Mesendoderm (in vitro differentiated cells): ENCODE measurements at regions not wholly inside any gene's neighbourhood (a gene's known extent, or its start where the extent isn't known, plus 50 kb on each side); places are given as distances from the start of the nearest gene placed in this dataset.

Source experiments
- DNase-seq: peaks from one replicate; pipeline ENCODE4 v3.0.0; 2013
- H2AK5ac ChIP-seq: 2 replicates; pipeline ENCODE4 v1.6.1; 2013; ENCODE audit warnings: low read length, inconsistent platforms
- H2BK120ac ChIP-seq: 2 replicates; pipeline ENCODE4 v1.6.1; 2013; ENCODE audit warnings: low read depth, mild to moderate bottlenecking, low read length, moderate library complexity, mixed read lengths
- H2BK15ac ChIP-seq: replicated peaks from 2 replicates; pipeline ENCODE4 v1.6.1; 2013; ENCODE audit warnings: low read depth, mild to moderate bottlenecking, moderate library complexity
- H2BK5ac ChIP-seq: 2 replicates; pipeline ENCODE4 v1.6.1; 2013; ENCODE audit warnings: low read length, inconsistent platforms
- H3K18ac ChIP-seq: 2 replicates; pipeline ENCODE4 v1.6.1; 2013; ENCODE audit warnings: mild to moderate bottlenecking, low read length, mixed read lengths
- H3K23ac ChIP-seq: one replicate; pipeline ENCODE4 v1.6.1; 2013; ENCODE audit warnings: low read length
- H3K27ac ChIP-seq: 2 replicates; pipeline ENCODE4 v1.5.1; 2013; ENCODE audit warnings: low read depth, mild to moderate bottlenecking, inconsistent platforms, low read length, moderate library complexity
- H3K27me3 ChIP-seq: 2 replicates; pipeline ENCODE4 v1.6.1; 2013; ENCODE audit warnings: low read length, control low read depth, mild to moderate bottlenecking, inconsistent platforms; ENCODE audit not compliant: insufficient read depth, poor library complexity
- H3K36me3 ChIP-seq: 2 replicates; pipeline ENCODE4 v1.6.1; 2013; ENCODE audit warnings: low read length, inconsistent platforms; ENCODE audit not compliant: control insufficient read depth, insufficient read depth
- H3K4ac ChIP-seq: one replicate; pipeline ENCODE4 v1.6.1; 2013; ENCODE audit warnings: low read depth, mild to moderate bottlenecking, low read length, moderate library complexity
- H3K4me1 ChIP-seq: 2 replicates; pipeline ENCODE4 v1.6.1; 2013; ENCODE audit warnings: low read depth, low read length, inconsistent platforms; ENCODE audit not compliant: control insufficient read depth
- H3K4me2 ChIP-seq: 2 replicates; pipeline ENCODE4 v1.6.1; 2013; ENCODE audit warnings: low read length
- H3K4me3 ChIP-seq: 2 replicates; pipeline ENCODE4 v1.5.1; 2013; ENCODE audit warnings: mild to moderate bottlenecking, low read length
- H3K56ac ChIP-seq: one replicate; pipeline ENCODE4 v1.6.1; 2013; ENCODE audit warnings: low read length
- H3K79me1 ChIP-seq: 2 replicates; pipeline ENCODE4 v1.6.1; 2013; ENCODE audit warnings: low read length, inconsistent platforms
- H3K79me2 ChIP-seq: 2 replicates; pipeline ENCODE4 v1.6.1; 2013; ENCODE audit warnings: mild to moderate bottlenecking, low read length; ENCODE audit not compliant: control insufficient read depth, insufficient read depth
- H3K9ac ChIP-seq: 2 replicates; pipeline ENCODE4 v1.6.1; 2013; ENCODE audit warnings: low read length, inconsistent platforms
- H4K5ac ChIP-seq: one replicate; pipeline ENCODE4 v1.6.1; 2013; ENCODE audit warnings: low read length
- H4K8ac ChIP-seq: one replicate; pipeline ENCODE4 v1.6.1; 2013; ENCODE audit warnings: low read depth, mild to moderate bottlenecking, control low read depth, low read length, moderate library complexity
- WGBS: extraction: QIAGEN DNeasy Blood & Tissue Kit; methylation state at CpG from one replicate; pipeline ENCODE4 v1.1.7; 2013; ENCODE audit warnings: low lambda C conversion rate, missing lambda C conversion rate; ENCODE audit not compliant: insufficient coverage; ENCODE audit errors: extremely low coverage; 5-methylcytosine and 5-hydroxymethylcytosine counted together

- Histone ChIP-seq H2BK120ac (no peak overlapping the region), H2BK15ac (no peak overlapping the region), H3K36me3 (no peaks in the 10 kb centered on the region), H2AK5ac (no peak overlapping the region), H3K56ac (no peak overlapping the region), H3K18ac (no peak overlapping the region), H3K79me1 (no peaks in the 10 kb centered on the region), H3K9ac (no peak overlapping the region), H3K4ac (no peak overlapping the region), H3K4me2 (no peak overlapping the region), H3K27me3 (no peaks in the 10 kb centered on the region), H3K27ac (no peak overlapping the region), H4K8ac (no peak overlapping the region), H3K4me3 (no peak overlapping the region), H2BK5ac (no peak overlapping the region), H3K4me1 (no peaks in the 10 kb centered on the region), H4K5ac (no peak overlapping the region), H3K23ac (no peak overlapping the region), H3K79me2 (no peaks in the 10 kb centered on the region)
- DNase-seq = no peak
Measured at GRCh38 chr2:41464395-41464794, 583.4 kb upstream of the PKDCC start.

- Histone ChIP-seq H3K56ac (no peak overlapping the region), H3K4ac (no peak overlapping the region), H3K36me3 (no peaks in the 10 kb centered on the region), H3K4me2 (no peak overlapping the region), H3K18ac (no peak overlapping the region), H3K4me3 (no peak overlapping the region), H3K79me2 (no peaks in the 10 kb centered on the region), H3K23ac (no peak overlapping the region), H2BK120ac (no peak overlapping the region), H2BK5ac (no peak overlapping the region), H3K79me1 (no peaks in the 10 kb centered on the region), H4K8ac (no peak overlapping the region), H2AK5ac (no peak overlapping the region), H3K9ac (no peak overlapping the region), H3K4me1 (no peaks in the 10 kb centered on the region), H3K27ac (no peak overlapping the region), H4K5ac (no peak overlapping the region), H3K27me3 (no peaks in the 10 kb centered on the region), H2BK15ac (no peak overlapping the region)
- no CpG with 5 or more reads among the region's 3 CpGs for WGBS
- peak; percentile 14 for DNase-seq
Measured at GRCh38 chr2:41475959-41476358, 571.9 kb upstream of the PKDCC start.

- Histone ChIP-seq H3K4me2 (no peak overlapping the region), H3K27me3 (no peaks in the 10 kb centered on the region), H3K4ac (no peak overlapping the region), H3K56ac (no peak overlapping the region), H2BK120ac (no peak overlapping the region), H4K5ac (no peak overlapping the region), H4K8ac (no peak overlapping the region), H3K4me1 (no peaks in the 10 kb centered on the region), H3K36me3 (no peaks in the 10 kb centered on the region), H3K18ac (no peak overlapping the region), H2BK15ac (no peak overlapping the region), H3K27ac (no peak overlapping the region), H3K79me1 (no peaks in the 10 kb centered on the region), H2AK5ac (no peak overlapping the region), H3K79me2 (no peaks in the 10 kb centered on the region), H3K23ac (no peak overlapping the region), H3K4me3 (no peak overlapping the region), H2BK5ac (no peak overlapping the region), H3K9ac (no peak overlapping the region)
- no peak for DNase-seq
- WGBS = no CpG with 5 or more reads among the region's 4 CpGs
Measured at GRCh38 chr2:41482659-41483058, 565.2 kb upstream of the PKDCC start.

- Histone ChIP-seq H2BK120ac (no peak overlapping the region), H3K9ac (no peak overlapping the region), H3K27ac (no peak overlapping the region), H2BK5ac (no peak overlapping the region), H3K79me1 (no peaks in the 10 kb centered on the region), H3K79me2 (no peaks in the 10 kb centered on the region), H3K4ac (no peak overlapping the region), H4K5ac (no peak overlapping the region), H2AK5ac (no peak overlapping the region), H3K56ac (no peak overlapping the region), H3K4me3 (no peak overlapping the region), H2BK15ac (no peak overlapping the region), H3K27me3 (no peaks in the 10 kb centered on the region), H3K23ac (no peak overlapping the region), H4K8ac (no peak overlapping the region), H3K4me1 (no peaks in the 10 kb centered on the region), H3K36me3 (no peaks in the 10 kb centered on the region), H3K4me2 (no peak overlapping the region), H3K18ac (no peak overlapping the region)
- WGBS = no CpG with 5 or more reads among the region's 2 CpGs
- DNase-seq = no peak
Measured at GRCh38 chr2:41483226-41483625, 564.6 kb upstream of the PKDCC start.

GRCh38 chr2:41483982-41484857 lies 563.6 kb upstream of the PKDCC start:
- Histone ChIP-seq H3K36me3 (no peaks in the 10 kb centered on the region), H3K4ac (no peak overlapping the region), H2BK120ac (no peak overlapping the region), H2AK5ac (no peak overlapping the region), H4K5ac (no peak overlapping the region), H3K27ac (no peak overlapping the region), H4K8ac (no peak overlapping the region), H3K27me3 (no peaks in the 10 kb centered on the region), H2BK5ac (no peak overlapping the region), H3K79me1 (no peaks in the 10 kb centered on the region), H2BK15ac (no peak overlapping the region), H3K23ac (no peak overlapping the region), H3K79me2 (no peaks in the 10 kb centered on the region), H3K4me2 (no peak overlapping the region), H3K4me1 (no peaks in the 10 kb centered on the region), H3K4me3 (no peak overlapping the region), H3K9ac (no peak overlapping the region), H3K18ac (no peak overlapping the region), H3K56ac (no peak overlapping the region)
- no peak for DNase-seq
- no CpG with 5 or more reads among the region's 7 CpGs for WGBS

- H3K27ac ChIP-seq = no peak overlapping the region
- no peak overlapping the region for H3K4ac ChIP-seq
- H4K8ac ChIP-seq = no peak overlapping the region
- H3K23ac ChIP-seq = no peak overlapping the region
- no peaks in the 10 kb centered on the region for H3K4me1 ChIP-seq
- H3K4me3 ChIP-seq = no peak overlapping the region
- H3K79me2 ChIP-seq = no peaks in the 10 kb centered on the region
- H3K36me3 ChIP-seq = no peaks in the 10 kb centered on the region
- H3K79me1 ChIP-seq = no peaks in the 10 kb centered on the region
- H3K27me3 ChIP-seq = no peaks in the 10 kb centered on the region
- H4K5ac ChIP-seq = no peak overlapping the region
- no peak overlapping the region for H3K9ac ChIP-seq
- no peak overlapping the region for H3K18ac ChIP-seq
- no peak overlapping the region for H3K4me2 ChIP-seq
- H3K56ac ChIP-seq = no peak overlapping the region
- H2BK5ac ChIP-seq = no peak overlapping the region
- no peak overlapping the region for H2BK120ac ChIP-seq
- no peak overlapping the region for H2AK5ac ChIP-seq
- no peak overlapping the region for H2BK15ac ChIP-seq
- DNase-seq = no peak
Measured at GRCh38 chr2:41484858-41485234, 563.0 kb upstream of the PKDCC start.
